ENCODE measurements at regions not wholly inside any gene's neighbourhood (a gene's known extent, or its start where the extent isn't known, plus 50 kb on each side); places are given as distances from the start of the nearest gene placed in this dataset.
"Not testable (repeated sequence)": the region's sequence is repeated elsewhere in the genome, so short reads cannot be mapped to it uniquely, and the experiment has no call there.

- H3K9me3 ChIP-seq = no peaks in the 10 kb centered on the region
- ATAC-seq (no peak), DNase-seq (no peak)
- TF ChIP-seq POLR2A (IDR thresholded peaks at IDR 0.05) (no peak), CTCF (IDR thresholded peaks at IDR 0.05) (no peak)
- H3K27ac ChIP-seq = no peak overlapping the region
- H3K4me3 ChIP-seq = no peak overlapping the region
- H3K4me1 ChIP-seq = peaks cover 6% of the 10 kb centered on the region
- no peaks in the 10 kb centered on the region for H3K27me3 ChIP-seq
- WGBS, 2 donors = 77 to 80% methylated on average over 9 to 10 of the region's 10 CpGs
- no peaks in the 10 kb centered on the region for H3K36me3 ChIP-seq (replicated peaks in 1 of 2; ENCODE audit: insufficient read depth in 1 of 2, low read depth in 2 of 2)
- intact Hi-C loops (cut with DNase I) = no loop called here
Observed at GRCh38 chr3:127084401-127084990, 101.6 kb downstream of the PLXNA1 start.

- 92 to 98% methylated on average over 8 to 12 of the region's 13 CpGs for WGBS, 2 donors
Observed at GRCh38 chr3:127085576-127085975, 102.7 kb downstream of the PLXNA1 start.

GRCh38 chr3:127086591-127086990 lies 103.7 kb downstream of the PLXNA1 start:
- H3K9me3 ChIP-seq; H3K27ac ChIP-seq; H3K27me3 ChIP-seq; ATAC-seq; H3K36me3 ChIP-seq (replicated peaks in 1 of 2; ENCODE audit: insufficient read depth in 1 of 2, low read depth in 2 of 2); H3K4me3 ChIP-seq; intact Hi-C loops (cut with DNase I); DNase-seq; H3K4me1 ChIP-seq: not testable (repeated sequence)
- WGBS, 2 donors = 83 to 89% methylated on average over 12 to 13 of the region's 13 CpGs

More at GRCh38 chr3:127085576-127085975, 102.7 kb downstream of the PLXNA1 start:
- DNase-seq (no peak), ATAC-seq (no peak)
- Histone ChIP-seq H3K36me3 (replicated peaks in 1 of 2; ENCODE audit: insufficient read depth in 1 of 2, low read depth in 2 of 2) (no peaks in the 10 kb centered on the region), H3K4me1 (peaks cover 6% of the 10 kb centered on the region), H3K9me3 (no peaks in the 10 kb centered on the region), H3K4me3 (no peak overlapping the region), H3K27me3 (no peaks in the 10 kb centered on the region), H3K27ac (no peak overlapping the region)
- intact Hi-C loops (cut with DNase I) = no loop called here
- no peak for TF ChIP-seq POLR2A (IDR thresholded peaks at IDR 0.05)
- TF ChIP-seq CTCF (IDR thresholded peaks at IDR 0.05) = no peak

- TF ChIP-seq POLR2A (IDR thresholded peaks at IDR 0.05) (no peak), CTCF (IDR thresholded peaks at IDR 0.05) (no peak)
- Histone ChIP-seq H3K4me3 (no peak overlapping the region), H3K27me3 (no peaks in the 10 kb centered on the region), H3K9me3 (no peaks in the 10 kb centered on the region), H3K4me1 (peaks cover 6% of the 10 kb centered on the region), H3K27ac (no peak overlapping the region), H3K36me3 (replicated peaks in 1 of 2; ENCODE audit: insufficient read depth in 1 of 2, low read depth in 2 of 2) (no peaks in the 10 kb centered on the region)
- ATAC-seq (no peak), DNase-seq (no peak)
- WGBS, 2 donors = 85 to 91% methylated on average over 9 of the region's 9 CpGs
- intact Hi-C loops (cut with DNase I) = no loop called here
Observed at GRCh38 chr3:127087441-127087840, 104.5 kb downstream of the PLXNA1 start.

- H3K27ac ChIP-seq = no peak overlapping the region
- H3K4me1 ChIP-seq = peaks cover 6% of the 10 kb centered on the region
- H3K9me3 ChIP-seq = no peaks in the 10 kb centered on the region
- peak in 1 of 4 donors; percentile 56 for DNase-seq
- TF ChIP-seq CTCF (IDR thresholded peaks at IDR 0.05) (peak in 1 of 7 experiments; percentile 30), POLR2A (IDR thresholded peaks at IDR 0.05) (no peak)
- no peak overlapping the region for H3K4me3 ChIP-seq
- H3K27me3 ChIP-seq = no peaks in the 10 kb centered on the region
- intact Hi-C loops (cut with DNase I) = no loop called here
- ATAC-seq = no peak
- 65 to 72% methylated on average over 20 of the region's 20 CpGs for WGBS, 2 donors
- no peaks in the 10 kb centered on the region for H3K36me3 ChIP-seq (replicated peaks in 1 of 2; ENCODE audit: insufficient read depth in 1 of 2, low read depth in 2 of 2)
Observed at GRCh38 chr3:127088511-127089351, 104.2 kb upstream of the PRR23E start.

Measured in body of pancreas (tissue), 4 donors.